ENCODE measurements at regions not wholly inside any gene's neighbourhood (a gene's known extent, or its start where the extent isn't known, plus 50 kb on each side); places are given as distances from the start of the nearest gene placed in this dataset.

DNA sequence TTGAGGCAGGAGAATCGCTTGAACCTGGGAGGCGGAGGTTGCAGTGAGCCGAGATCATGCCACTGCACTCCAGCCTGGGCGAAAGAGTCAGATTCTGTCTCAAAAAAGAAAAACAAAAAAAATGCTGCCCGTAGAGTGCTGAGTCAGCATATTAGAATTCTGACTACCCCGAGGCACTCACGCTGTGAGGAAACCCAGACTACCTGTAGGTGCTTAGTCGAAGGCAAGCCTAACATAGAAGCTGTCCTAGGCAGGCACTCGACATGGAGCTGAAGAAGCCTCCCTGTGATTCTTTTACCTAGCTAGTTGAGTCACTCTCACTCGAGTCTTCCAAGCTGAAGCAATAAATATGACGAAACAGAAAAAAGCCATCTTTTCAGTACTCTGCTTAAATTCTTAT, 1323.2 kb upstream of the DDX18 start:
- TF ChIP-seq POLR2A (IDR thresholded peaks at IDR 0.05; ENCODE audit: low read length) (no peak), GATA1 (IDR thresholded peaks at IDR 0.05; ENCODE audit: low read depth, low read length) (no peak)

All from erythroblast (primary cell).